Stimulated activated CD4-positive, alpha-beta T cell treated with anti-CD3 and anti-CD28 coated beads, Interleukin-2, amount 100 ng/mL, for 4 hours (primary cell): ENCODE measurements at regions not wholly inside any gene's neighbourhood (a gene's known extent, or its start where the extent isn't known, plus 50 kb on each side); places are given as distances from the start of the nearest gene placed in this dataset.

ENCODE experiments used
- DNase-seq: peaks from one replicate; pipeline ENCODE4 v3.0.0-alpha.2; 2020; ENCODE audit warnings: low read depth

GRCh38 chr1:209064850-209065706 is 518.4 kb upstream of the CAMK1G start:
- DNase-seq = no peak

- DNase-seq = no peak
Measured at GRCh38 chr1:209072481-209072880, 511.0 kb upstream of the CAMK1G start.

GRCh38 chr1:209073879-209074278 is 509.6 kb upstream of the CAMK1G start:
- DNase-seq = no peak

GRCh38 chr1:209074575-209075250 is 508.8 kb upstream of the CAMK1G start:
- DNase-seq = no peak

GRCh38 chr1:209076688-209077087 is 506.8 kb upstream of the CAMK1G start:
- no peak for DNase-seq

- DNase-seq = no peak
Measured at GRCh38 chr1:209080170-209080781, 503.2 kb upstream of the CAMK1G start.

- DNase-seq = no peak
Measured at GRCh38 chr1:209086486-209087192, 496.9 kb upstream of the CAMK1G start.

- no peak for DNase-seq
Measured at GRCh38 chr1:209094384-209094783, 489.1 kb upstream of the CAMK1G start.

- no peak for DNase-seq
Measured at GRCh38 chr1:209095627-209096595, 487.6 kb upstream of the CAMK1G start.

- no peak for DNase-seq
Measured at GRCh38 chr1:209100460-209100859, 483.1 kb upstream of the CAMK1G start.

GRCh38 chr1:209101106-209101505 is 482.4 kb upstream of the CAMK1G start:
- no peak for DNase-seq

- DNase-seq = no peak
Measured at GRCh38 chr1:209102120-209102519, 481.4 kb upstream of the CAMK1G start.

- no peak for DNase-seq
Measured at GRCh38 chr1:209102531-209102930, 481.0 kb upstream of the CAMK1G start.

GRCh38 chr1:209103092-209103491 is 480.4 kb upstream of the CAMK1G start:
- DNase-seq = no peak

GRCh38 chr1:209104646-209105045 is 478.9 kb upstream of the CAMK1G start:
- DNase-seq = no peak

- no peak for DNase-seq
Measured at GRCh38 chr1:209105701-209106100, 477.8 kb upstream of the CAMK1G start.

GRCh38 chr1:209106237-209106741 is 477.2 kb upstream of the CAMK1G start:
- DNase-seq = no peak

GRCh38 chr1:209106861-209107260 is 476.7 kb upstream of the CAMK1G start:
- no peak for DNase-seq

- no peak for DNase-seq
Measured at GRCh38 chr1:209107535-209107934, 476.0 kb upstream of the CAMK1G start.

- no peak for DNase-seq
Measured at GRCh38 chr1:209109001-209109785, 474.3 kb upstream of the CAMK1G start.
